Neural cell (in vitro differentiated cells): ENCODE measurements at regions not wholly inside any gene's neighbourhood (a gene's known extent, or its start where the extent isn't known, plus 50 kb on each side); places are given as distances from the start of the nearest gene placed in this dataset.

Source experiments
- CTCF ChIP-seq: fragments of 450-650 bp; IDR thresholded peaks from 2 replicates; pipeline ENCODE4 v1.5.1; 2014; ENCODE audit warnings: antibody characterized with exemption, mild to moderate bottlenecking, moderate library complexity; ENCODE audit not compliant: poor library complexity, severe bottlenecking
- EZH2 ChIP-seq: fragments of 200-600, 300-800 bp; shearing (Covaris generic), sonication (generic); IDR thresholded peaks from 2 replicates; pipeline ENCODE4 v1.6.1; 2014; ENCODE audit warnings: antibody characterized with exemption, low read length, borderline replicate concordance, mild to moderate bottlenecking; ENCODE audit not compliant: insufficient read depth, poor library complexity, severe bottlenecking
- MXI1 ChIP-seq: fragments of 450-650 bp; conservative IDR thresholded peaks from 2 replicates; pipeline ENCODE4 v1.6.1; 2014; ENCODE audit warnings: antibody characterized with exemption, mild to moderate bottlenecking; ENCODE audit not compliant: poor library complexity, severe bottlenecking
- POLR2AphosphoS5 ChIP-seq: IDR thresholded peaks from 2 replicates; pipeline ENCODE4 v1.6.1; 2012
- RAD21 ChIP-seq: fragments of 450-650 bp; conservative IDR thresholded peaks from 2 replicates; pipeline ENCODE4 v1.6.1; 2014; ENCODE audit warnings: antibody characterized with exemption, mild to moderate bottlenecking, moderate library complexity
- REST ChIP-seq: IDR thresholded peaks from 2 replicates; pipeline ENCODE4 v1.6.1; 2012; ENCODE audit warnings: borderline replicate concordance
- SMC3 ChIP-seq: fragments of 450-650 bp; conservative IDR thresholded peaks from 2 replicates; pipeline ENCODE4 v1.6.1; 2014; ENCODE audit warnings: antibody characterized with exemption, mild to moderate bottlenecking, moderate library complexity; ENCODE audit not compliant: poor library complexity
- TAF1 ChIP-seq: IDR thresholded peaks from 2 replicates; pipeline ENCODE4 v1.6.1; 2012; ENCODE audit warnings: low read depth

GRCh38 chr5:68405026-68405684 lies 189.6 kb downstream of the PIK3R1 start:
- TF ChIP-seq CTCF (no peak), EZH2 (no peak), RAD21 (no peak), REST (no peak), MXI1 (no peak), TAF1 (no peak), POLR2AphosphoS5 (no peak), SMC3 (no peak)
